Fibroblast of villous mesenchyme (primary cell): ENCODE measurements at regions not wholly inside any gene's neighbourhood (a gene's known extent, or its start where the extent isn't known, plus 50 kb on each side); places are given as distances from the start of the nearest gene placed in this dataset.
A peak's percentile ranks its signal among the peaks of the same experiment; 100 is the strongest.

Experiments
- DNase-seq: peaks from one replicate; pipeline ENCODE4 v3.0.0-alpha.2; 2010; ENCODE audit warnings: low read depth
- H3K4me3 ChIP-seq: 2 replicates; pipeline ENCODE4 v1.5.1; 2011; ENCODE audit warnings: low read depth, mild to moderate bottlenecking, low read length
- TF ChIP-seq, protein P1 (sequence below): IDR thresholded peaks from 2 replicates; pipeline ENCODE4 v1.5.1; 2012; ENCODE audit warnings: low read depth, mild to moderate bottlenecking, low read length; ENCODE audit not compliant: insufficient read depth

DNA sequence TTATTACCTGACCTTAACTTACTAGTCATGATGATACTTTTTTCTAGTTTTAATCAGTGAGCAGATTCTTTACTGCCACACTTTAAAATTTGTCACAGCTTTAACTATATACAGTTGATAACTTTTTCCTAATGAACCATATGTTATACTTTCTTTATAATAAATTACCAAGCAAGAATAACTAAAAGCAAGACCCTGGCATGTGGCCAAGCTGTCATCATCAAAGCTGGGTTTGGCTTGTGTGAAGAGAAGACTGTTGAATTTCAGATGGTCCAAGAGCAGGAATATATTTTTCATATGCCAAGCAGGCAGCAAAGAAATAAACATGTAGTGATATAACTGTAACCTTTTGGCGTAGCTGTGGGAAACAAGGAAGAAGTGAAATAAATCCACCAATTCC lies 93.5 kb downstream of the PUS7L start:
- TF ChIP-seq, protein P1, sequence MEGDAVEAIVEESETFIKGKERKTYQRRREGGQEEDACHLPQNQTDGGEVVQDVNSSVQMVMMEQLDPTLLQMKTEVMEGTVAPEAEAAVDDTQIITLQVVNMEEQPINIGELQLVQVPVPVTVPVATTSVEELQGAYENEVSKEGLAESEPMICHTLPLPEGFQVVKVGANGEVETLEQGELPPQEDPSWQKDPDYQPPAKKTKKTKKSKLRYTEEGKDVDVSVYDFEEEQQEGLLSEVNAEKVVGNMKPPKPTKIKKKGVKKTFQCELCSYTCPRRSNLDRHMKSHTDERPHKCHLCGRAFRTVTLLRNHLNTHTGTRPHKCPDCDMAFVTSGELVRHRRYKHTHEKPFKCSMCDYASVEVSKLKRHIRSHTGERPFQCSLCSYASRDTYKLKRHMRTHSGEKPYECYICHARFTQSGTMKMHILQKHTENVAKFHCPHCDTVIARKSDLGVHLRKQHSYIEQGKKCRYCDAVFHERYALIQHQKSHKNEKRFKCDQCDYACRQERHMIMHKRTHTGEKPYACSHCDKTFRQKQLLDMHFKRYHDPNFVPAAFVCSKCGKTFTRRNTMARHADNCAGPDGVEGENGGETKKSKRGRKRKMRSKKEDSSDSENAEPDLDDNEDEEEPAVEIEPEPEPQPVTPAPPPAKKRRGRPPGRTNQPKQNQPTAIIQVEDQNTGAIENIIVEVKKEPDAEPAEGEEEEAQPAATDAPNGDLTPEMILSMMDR = no peak
- no peak for DNase-seq
- no peak overlapping the region for H3K4me3 ChIP-seq

GRCh38 chr12:43662736-43663135 lies 95.9 kb downstream of the PUS7L start:
- TF ChIP-seq, protein P1 = no peak
- no peak for DNase-seq
- no peak overlapping the region for H3K4me3 ChIP-seq

- no peak overlapping the region for H3K4me3 ChIP-seq
- TF ChIP-seq, protein P1 = no peak
- peak; percentile 62 for DNase-seq
These were observed 103.0 kb downstream of the PUS7L start for GRCh38 chr12:43655586-43655985.

- H3K4me3 ChIP-seq = no peak overlapping the region
- TF ChIP-seq, protein P1 = no peak
- DNase-seq = peak; percentile 68
These were observed 101.9 kb upstream of the ADAMTS20 start for GRCh38 chr12:43653917-43654316.

GRCh38 chr12:43653289-43653915 lies 101.4 kb upstream of the ADAMTS20 start:
- peak; percentile 91 for DNase-seq
- TF ChIP-seq, protein P1 = no peak
- H3K4me3 ChIP-seq = no peak overlapping the region

DNA sequence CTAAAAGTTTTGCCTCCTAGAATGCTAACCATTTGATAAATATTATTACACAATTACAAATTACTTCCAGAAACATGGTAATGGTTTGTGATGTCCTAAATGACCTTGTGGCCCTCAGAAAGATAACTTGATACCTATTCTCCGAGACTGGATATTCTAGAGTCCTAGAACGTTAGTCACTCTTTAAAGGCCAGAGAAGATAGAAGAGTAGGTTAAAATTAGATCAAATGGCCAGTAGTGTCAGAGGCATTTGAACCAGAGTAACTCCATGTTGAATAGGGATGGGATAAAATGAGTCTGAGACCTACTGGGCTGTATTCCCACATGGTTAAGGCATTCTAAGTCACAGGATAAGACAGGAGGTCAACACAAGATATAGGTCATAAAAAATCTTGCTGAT lies 96.6 kb upstream of the ADAMTS20 start:
- TF ChIP-seq, protein P1 = no peak
- no peak for DNase-seq
- no peak overlapping the region for H3K4me3 ChIP-seq

GRCh38 chr12:43638806-43639205 lies 86.8 kb upstream of the ADAMTS20 start:
- no peak for DNase-seq
- TF ChIP-seq, protein P1 = no peak

More at GRCh38 chr12:43638806-43639205, 86.8 kb upstream of the ADAMTS20 start:
- H3K4me3 ChIP-seq = no peak overlapping the region
